ENCODE measurements at regions not wholly inside any gene's neighbourhood (a gene's known extent, or its start where the extent isn't known, plus 50 kb on each side); places are given as distances from the start of the nearest gene placed in this dataset.

DNA sequence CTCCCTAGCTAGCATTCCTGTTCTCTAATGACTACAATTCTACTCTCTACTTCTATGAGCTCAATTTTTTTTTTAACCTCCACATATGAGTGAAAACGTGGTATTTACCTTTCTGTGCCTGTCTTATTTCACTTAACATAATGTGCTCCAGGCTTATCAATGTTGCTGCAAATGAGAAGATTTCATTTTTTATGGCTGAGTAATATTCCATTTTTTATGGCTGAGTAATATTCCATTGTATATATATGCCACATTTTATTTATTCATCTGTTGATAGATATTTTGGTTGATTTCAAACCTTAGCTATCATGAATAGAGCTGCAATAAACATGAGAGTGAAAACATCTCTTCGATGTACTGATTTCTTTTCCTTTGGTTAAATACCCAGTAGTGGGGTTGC lies 159.6 kb upstream of the TPK1 start:
- TF ChIP-seq, protein P1, sequence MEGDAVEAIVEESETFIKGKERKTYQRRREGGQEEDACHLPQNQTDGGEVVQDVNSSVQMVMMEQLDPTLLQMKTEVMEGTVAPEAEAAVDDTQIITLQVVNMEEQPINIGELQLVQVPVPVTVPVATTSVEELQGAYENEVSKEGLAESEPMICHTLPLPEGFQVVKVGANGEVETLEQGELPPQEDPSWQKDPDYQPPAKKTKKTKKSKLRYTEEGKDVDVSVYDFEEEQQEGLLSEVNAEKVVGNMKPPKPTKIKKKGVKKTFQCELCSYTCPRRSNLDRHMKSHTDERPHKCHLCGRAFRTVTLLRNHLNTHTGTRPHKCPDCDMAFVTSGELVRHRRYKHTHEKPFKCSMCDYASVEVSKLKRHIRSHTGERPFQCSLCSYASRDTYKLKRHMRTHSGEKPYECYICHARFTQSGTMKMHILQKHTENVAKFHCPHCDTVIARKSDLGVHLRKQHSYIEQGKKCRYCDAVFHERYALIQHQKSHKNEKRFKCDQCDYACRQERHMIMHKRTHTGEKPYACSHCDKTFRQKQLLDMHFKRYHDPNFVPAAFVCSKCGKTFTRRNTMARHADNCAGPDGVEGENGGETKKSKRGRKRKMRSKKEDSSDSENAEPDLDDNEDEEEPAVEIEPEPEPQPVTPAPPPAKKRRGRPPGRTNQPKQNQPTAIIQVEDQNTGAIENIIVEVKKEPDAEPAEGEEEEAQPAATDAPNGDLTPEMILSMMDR (IDR thresholded peaks at IDR 0.05; ENCODE audit: insufficient read depth, low read length, poor library complexity, severe bottlenecking), result no peak
- TF ChIP-seq EZH2phosphoT487 (conservative IDR thresholded peaks at IDR 0.05; ENCODE audit: low read length), result no peak

Measured in SU-DHL-6 (cell line).